ENCODE measurements at regions not wholly inside any gene's neighbourhood (a gene's known extent, or its start where the extent isn't known, plus 50 kb on each side); places are given as distances from the start of the nearest gene placed in this dataset.

DNA sequence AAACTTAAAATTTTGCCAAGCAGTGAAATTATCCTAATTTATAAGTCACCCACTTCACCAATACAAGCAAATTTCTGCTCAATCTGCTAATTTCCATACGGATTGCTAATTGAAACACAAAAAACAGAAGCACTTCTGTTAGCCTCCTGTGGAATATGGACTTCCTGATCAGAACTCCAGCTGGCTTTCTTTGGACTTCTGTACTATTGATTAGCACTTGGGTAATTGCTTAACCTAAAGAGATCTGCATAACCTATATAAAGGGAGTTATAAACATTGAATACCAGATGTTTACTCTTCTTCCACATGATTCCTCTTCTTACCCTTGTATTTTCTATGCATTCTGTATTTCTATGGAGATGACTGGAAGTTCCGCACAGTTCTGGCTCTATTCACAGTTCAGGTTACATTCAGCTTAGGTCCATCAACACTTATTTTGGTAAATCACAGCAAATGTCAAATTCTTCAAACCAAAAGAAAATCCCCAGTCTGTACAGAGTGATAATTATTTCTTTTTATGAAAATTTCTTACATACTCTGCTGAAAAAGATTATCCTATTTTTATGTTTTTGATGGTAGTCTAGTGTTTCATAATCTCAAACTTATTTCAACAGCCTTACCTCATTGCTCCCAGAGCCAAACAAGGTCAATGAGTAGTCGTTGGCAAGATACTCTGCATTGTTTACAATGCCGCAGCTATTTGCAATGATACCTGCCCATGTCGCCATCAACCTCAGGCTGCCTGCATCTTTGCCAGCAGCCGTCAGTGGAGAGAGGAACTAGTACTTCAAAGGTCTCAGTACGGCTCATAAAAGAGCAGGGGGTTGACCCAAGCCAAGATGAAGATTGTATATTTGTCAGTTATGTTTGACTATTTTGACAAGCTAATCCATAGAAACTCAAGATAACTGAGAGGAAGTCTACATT, 225.6 kb downstream of the AHR start:
- no peak for DNase-seq

DNA sequence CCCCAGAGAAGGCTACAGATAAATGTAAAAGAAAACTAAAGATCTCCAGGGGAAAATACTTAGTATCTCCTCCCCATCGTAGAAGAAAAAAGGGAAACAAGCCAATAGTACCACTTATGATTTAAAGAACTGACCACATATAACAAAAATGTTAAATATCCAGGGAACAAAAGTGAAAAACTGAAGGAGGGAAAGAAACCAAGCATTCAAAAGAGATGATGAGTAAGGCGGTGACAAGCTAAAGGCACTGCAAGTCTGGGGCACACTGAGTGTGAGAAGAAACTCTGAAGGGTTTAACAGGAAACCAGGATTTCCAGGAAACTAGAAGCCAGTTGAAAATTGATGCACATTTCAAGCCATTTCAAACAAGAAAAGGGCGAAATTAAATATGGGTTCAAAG, 226.3 kb downstream of the AHR start:
- DNase-seq = no peak

DNA sequence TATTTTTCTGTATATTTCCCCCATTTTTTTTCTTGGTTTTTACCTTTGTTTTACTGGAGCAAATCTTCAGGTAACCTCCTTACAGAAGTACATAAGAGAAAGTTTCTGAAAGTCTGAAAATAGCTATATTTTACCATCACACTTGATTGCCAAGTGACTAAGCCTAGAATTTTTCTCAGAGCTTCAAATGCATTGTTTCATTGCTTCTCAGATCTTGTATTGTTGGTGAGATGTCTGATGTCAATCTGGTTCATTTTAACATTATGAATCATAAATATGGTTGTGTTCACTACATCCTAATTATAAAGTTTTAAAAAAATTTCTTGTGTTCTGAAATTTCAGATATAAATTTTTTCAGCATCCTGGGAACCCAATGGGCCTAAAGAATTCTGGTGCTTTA, 228.2 kb downstream of the AHR start:
- DNase-seq = no peak

DNA sequence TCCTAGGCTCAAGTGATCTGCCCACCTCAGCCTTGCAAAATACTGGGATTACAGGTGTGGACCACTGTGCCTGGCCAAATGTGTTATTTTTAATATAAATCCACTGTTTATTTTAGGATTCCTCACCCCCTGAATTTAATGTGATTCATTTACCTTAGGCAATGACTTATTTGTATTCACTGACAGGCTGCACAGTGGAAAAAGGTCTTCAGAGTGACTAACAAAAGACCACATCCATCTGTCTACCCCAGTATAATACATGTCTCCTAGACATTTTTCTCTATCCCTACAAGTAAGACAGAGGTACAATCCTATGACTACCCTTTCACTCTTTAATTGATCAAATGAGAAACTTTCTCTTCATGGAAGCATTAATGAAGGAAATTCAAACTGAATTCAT, 230.2 kb downstream of the AHR start:
- DNase-seq = no peak

DNA sequence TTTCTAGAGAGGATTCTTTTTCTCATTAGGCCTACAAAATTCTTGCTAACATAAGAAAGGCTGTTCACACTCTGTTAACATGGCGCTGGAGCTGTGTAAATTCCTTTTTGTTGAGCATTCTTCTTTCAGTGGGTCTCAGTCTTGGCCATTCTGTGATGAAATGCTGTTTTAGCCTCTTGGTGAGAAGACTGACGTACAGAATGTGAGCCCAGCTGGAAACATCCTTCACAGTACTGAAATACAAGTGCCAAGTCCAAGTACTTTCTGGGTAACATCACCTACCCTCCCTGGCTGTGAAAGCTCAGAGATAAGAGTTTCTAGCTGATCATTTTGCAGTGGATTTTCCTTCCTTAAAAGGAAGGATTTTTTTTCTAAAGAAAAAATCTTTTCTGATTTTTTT, 231.8 kb downstream of the AHR start:
- no peak for DNase-seq

DNA sequence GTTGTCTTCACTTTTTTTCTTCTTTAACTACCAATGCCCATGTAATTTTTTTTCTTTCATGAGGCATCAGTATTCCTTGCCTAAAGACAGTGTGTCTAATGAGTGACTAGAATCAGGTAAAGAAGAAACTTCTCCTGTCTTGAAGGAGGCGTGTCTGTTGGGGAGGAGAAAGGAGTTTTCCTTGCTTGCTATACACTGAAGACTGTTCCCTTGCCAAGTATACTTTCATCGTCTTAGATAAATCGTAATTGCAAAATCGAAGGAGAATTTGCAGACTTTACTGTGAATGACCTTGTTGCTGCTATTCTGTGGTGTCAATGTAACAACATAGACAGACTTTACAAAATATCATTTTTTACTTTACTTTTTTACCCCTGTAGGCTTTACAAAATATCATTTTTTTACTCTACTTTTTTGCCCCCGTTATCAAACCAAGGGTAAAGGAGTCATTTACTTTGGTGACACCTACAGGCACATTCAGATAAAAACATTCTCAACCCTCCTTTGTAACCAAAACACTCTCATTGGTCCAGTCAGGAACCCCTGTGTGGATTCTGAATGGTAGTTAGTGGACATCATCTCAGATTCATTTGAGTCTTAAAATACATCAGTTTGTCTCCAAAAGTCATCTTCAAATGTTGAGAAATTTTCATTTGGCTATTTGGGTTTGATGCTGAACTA, 232.4 kb downstream of the AHR start:
- DNase-seq = no peak

DNA sequence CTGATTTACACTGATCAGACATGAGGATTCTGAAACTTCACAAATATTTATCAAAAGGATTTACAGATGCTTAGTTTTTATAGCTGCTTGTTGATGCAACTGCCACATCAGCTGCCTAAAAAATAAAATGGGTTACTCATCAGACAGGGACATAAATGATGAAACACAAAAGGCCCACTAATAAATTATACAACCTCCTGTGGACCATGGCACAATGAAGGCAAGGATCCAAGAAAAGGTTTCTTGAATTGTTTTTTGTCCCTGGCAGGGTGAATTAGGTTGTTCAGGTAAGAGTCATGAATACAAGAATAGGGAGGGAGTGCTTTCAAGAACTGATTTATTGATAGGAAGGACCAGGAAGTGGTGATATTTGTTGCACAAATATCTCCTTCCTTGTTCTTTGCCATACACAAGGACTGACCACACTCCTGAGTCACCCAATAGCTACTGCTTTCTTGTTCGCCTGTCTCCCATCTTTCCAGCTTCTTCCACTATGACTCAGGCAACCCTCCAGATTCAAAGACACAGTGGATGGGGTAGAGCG, 234.5 kb downstream of the AHR start:
- no peak for DNase-seq

DNA sequence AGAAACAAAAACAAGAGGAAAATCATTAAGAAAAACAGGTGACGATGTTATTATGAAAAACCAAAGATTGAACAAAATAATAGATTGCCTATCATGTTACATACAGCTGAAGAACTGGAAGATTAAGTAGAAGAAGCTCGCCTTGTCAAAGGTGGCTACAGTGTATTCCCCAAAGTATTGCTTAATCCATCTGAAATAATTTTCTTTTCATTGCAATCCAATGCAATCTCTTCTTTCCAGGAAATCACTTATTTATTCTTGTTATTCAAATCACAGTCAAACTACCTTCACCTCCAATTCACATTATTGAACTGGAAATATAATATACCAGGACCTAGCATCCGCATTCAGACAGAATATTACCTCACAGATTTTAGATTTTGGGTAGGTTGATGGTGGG, 235.9 kb downstream of the AHR start:
- DNase-seq = no peak

DNA sequence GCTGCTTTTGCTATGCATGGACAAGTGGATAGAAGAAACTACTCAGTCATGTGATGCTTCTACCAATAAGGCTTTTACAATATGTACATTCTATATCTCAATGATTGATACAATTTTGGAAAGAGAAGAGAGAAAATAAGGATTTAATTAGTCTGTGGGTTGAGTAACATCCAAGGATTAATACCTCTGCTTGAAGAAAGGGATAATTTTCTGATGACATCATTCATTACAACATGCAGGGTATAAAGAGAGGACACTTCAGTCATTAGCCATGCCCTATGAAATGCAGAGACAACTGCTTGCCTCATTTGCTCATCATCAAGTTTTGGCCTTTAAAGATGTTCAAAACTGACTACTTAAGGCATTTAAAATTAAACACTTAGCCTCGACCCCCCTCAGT, 237.3 kb downstream of the AHR start:
- DNase-seq = no peak

DNA sequence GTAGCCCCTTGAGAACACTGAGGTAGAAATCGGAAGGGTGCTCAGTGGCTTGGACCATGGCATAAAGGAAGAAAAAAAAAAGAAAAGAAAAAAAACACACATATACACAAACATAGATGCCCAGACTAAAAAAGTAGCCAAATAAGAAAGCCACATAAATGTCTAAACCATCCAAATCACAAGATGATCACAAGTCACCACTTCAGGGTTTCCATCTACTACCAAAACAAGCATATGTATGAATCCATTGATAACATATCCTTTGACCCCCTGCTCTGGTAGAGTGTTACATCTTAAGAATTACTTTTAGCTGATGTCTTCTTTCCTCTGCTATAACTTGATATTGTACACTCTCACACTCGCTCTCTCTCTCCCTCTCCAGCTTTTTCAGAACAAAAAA, 245.9 kb downstream of the AHR start:
- no peak for DNase-seq

DNA sequence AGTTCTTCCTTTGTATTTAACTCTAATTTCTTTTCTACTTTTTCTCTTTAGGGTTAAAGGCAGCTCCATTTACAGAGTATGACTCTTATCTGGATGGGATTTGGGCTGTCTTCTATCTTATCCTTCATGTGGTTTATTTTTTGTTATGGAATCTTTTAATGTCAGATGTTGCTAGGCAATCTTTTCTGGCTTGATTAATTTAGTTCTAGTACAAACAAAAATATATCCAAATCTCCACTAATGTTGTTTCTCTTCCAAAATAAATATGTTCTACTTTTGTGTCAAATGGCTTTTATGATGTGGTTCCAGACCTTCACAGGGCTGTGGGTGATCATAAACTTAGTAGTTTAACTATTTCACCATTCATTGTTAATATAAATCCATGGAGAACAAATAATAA, 246.9 kb downstream of the AHR start:
- no peak for DNase-seq

DNA sequence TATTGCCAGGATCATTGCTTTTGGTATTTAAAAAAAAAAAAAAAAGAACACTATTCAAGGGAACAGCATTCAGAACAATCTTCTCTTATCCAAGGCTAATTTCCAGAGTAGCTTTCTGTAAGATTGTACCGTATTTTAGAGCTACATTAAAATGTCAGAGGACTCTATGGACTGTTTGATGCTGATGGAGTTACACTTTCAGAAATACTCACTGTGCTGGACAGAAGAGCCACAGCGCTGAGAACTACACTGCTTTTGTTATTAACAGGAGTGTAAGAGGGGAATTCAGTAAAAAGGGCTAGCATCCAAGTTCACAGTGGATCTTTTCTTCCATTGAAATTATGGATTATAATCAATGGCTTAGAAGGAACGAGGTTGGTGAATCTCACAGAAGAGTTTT, 247.7 kb downstream of the AHR start:
- DNase-seq = no peak

DNA sequence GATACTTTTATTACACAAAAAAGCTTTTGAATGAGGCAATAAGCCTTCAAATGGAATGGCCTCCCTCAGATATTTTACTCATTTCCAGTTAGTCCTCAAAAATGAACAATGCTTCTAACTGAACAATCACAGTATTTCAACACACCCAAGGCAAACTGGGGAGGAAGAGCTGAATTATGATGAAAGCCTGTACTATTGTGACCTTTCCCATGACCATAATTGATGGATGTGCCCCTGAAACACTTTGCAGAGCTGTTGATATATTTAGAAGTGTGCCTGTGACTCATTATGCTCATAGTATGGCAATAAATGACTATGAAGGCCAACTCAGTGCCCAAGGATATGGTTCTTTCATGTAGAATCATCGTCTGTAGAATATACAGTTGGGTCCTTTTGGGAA, 248.1 kb downstream of the AHR start:
- no peak for DNase-seq

DNA sequence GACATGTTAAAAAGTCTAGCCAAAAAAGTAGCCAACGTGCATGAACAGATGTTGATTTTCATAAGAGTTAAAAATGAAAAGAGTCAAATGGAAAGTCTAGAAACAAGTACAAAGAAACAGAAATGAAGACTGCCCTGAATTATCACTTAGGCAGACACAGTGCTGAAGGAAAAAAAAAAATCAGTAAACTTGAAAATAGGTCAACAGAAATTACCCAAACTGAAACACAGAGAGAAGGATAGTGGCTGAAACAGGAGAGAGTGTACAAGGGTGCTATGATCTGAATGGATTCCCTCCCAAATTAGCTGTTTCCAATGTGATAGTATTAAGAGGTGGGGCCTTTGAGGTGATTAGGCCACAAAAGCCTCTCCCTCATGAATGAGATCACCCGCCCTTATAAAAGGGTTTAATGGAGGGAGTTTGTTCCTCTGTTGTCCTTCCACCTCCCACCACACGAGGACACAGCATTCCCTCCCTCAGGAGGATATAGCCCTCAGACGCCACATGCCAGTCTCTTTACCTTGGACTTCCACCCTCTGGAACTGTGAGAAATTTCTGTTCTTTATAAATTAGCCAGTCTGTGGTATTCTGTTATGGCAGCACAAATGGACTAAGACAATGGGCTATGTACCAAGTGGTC, 249.7 kb downstream of the AHR start:
- DNase-seq = no peak

DNA sequence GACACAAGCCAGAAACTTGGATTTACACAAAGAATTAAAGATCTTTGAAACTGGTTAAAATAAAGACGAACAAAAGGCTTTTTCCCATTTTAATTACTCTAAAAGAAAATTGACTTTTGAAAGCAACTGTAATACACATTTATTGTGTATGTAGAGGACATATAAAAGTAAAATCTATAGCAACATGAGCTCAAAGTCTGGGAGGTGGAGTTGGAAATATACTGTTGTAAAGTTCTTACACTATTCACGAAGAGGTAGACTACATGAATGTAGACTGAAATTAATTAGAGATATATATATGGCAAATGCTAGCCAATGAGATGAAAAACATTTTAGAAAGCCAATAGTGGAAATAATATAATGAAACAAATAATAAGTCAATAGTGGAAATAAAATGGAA, 251.0 kb downstream of the AHR start:
- DNase-seq = no peak

DNA sequence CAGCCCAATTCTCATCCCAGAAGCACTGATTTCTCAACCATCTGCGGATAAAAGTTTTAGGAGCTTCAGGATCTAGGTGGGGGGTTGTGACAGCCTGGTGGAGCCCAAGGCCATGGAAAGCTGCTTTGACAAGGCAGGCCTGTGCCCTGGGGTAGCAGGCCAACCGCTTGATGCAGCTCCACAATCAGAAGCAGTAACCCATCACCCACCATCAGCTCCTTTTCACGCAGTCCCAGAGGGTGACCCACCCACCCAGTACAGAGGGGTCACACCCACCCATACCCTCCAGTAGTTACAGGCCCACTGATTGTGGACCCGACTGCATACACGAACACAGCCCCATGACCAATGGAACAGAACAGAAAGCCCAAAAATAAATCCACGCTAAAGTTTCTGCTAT, 253.9 kb downstream of the AHR start:
- no peak for DNase-seq

DNA sequence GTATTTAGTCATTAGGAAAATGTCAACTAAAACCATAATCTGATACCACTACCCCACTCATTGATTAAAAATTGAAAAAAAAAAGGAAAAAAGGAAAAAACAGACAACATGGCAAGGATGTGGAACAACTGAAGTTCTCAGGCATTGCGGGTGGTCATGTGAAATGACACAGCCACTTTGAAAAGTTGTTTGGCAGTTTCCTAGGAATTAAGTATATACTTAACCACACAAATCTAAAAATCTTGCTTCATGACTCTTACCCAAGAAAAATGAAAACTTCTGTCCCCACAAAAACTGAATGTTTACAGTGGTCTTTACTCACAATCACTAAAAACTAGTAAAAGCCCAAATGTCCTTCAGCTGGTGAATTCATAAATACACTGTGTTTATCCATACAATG, 254.5 kb downstream of the AHR start:
- no peak for DNase-seq

DNA sequence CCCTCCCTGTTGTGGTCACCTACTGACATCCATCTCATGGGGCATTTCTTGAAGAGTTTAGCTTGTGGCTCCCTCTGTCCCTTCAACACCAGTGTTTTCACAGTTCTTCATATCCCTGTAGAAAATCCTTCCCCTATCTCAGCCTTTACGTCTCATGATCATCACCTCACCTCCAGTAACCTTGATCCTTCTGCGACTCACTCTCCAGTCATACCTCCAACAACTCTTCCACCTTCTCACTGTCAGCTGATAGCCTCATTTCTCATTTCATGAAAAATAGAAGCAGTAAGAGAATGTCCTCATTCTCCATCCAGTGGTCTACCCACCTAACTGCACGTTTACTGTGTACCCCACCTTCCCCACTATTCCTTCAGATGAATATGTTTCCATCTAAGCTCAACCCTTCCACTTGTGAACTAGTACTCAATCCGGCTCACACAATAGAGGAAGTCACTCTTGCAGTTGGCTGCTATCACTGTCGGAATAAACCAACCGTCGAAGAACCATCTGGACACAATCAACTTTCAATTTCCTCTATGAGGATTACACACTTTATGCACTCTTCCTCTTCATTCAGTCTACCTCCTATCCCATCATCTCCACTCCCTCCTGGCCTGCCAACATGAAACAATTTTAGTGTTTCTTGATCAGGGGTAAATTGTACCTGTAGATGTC, 256.0 kb downstream of the AHR start:
- no peak for DNase-seq

DNA sequence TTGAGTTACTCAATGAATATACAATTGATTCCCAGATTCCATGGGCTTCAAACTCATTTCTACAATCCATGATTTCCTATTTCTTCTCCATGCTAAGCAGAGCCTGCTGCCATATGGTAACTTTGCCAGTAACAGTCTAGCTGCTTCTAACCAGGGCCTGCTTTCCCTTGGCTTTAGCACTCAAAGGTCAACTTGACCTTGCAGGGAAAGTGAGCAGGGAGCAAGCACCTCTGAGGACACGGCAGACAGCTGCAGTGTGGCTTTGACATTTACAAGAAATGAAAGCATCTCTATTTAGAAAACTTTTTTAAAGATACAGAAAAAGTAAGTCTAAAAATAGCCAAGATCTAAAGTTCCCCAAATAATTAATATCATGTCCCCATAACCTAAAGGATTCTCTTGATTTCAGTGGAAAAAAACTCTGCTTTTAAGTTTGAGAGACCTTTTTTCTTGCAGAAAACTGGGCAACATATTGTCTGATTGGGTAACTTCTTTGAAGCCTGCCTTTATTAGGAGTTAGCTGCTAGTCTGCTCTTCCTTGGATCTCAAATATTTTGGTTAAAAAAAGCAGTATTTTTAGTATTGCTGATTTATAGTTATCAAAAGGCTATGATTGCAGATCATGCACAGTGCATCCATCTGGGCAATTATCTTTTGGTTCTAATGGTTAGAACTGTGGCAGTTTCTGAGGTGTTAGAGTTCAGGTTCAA, 257.9 kb downstream of the AHR start:
- no peak for DNase-seq

DNA sequence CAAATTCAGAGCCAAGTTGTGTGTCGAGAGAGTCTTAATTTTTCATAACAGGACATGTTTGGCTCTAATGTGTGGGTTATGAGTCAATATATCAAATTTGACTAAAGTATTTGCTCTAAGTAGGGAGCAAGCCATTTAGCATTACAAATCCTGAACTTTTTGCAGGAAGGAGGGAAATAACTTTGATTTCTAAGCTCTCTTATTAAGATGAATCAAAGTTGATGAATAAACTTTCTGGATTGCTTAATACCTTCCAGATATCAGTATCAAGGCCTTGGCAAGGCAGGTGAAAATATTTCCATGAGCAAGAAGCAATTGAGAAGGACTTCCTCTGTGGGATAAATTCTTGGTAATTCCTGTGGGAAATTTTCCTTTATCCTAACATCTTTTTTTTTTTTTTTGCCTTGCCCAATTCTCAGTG, 258.8 kb downstream of the AHR start:
- no peak for DNase-seq

DNA sequence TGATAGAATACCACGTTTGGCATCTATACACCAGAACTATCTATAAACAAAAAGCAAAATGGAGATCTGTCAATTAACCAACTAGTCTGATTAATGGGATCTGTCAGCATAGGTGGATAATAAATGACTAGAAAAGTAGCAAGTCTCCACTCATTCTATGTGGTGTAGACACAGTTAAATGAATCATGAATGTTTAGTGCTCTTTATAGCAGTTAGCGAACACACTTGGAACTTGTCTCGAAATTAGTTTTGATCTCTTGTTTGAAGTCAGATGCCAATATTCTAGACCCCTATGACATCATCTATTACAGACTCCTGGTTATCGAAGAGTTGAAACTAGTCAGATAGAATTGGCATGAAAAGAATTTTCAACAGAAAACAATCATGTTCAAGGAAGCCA, 259.7 kb downstream of the AHR start:
- no peak for DNase-seq

DNA sequence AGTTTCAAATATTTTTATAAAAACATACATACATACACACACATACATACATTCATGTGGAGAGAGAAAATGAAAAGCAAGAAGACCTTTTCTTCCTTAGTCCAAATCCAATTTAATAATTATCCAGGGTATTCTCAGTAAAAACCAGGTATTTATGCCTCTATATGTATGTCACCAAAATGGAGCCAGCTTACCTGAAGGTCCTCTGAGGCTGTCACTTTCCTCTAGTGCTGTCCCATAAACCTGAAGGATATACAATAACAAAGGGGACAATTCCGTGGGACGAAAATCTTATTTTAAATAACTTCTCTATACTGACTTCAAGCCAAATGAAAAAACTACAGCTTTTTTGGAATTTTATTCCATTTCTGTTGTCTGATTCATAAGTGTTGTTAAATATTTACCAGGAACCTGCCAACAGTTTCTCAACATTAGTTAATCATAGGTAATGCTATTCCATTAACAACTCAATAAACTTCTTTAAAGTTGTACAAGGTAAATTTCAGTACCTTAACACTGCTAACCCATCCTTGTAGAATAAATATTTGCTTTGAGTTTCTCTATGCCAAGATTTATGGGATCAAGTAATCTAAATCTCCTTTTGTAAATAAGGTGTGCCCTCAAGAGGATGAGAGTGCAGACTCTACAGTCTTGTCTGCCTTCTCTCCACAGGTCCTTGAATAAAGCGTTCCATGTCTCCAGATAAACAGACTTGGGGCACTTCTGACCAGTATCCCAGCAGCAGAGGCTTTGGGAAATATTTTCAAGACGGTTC, 260.3 kb downstream of the AHR start:
- DNase-seq = no peak

Measured in right forelimb (tissue), 1 donor.